GM23248 (cell line): ENCODE measurements at regions not wholly inside any gene's neighbourhood (a gene's known extent, or its start where the extent isn't known, plus 50 kb on each side); places are given as distances from the start of the nearest gene placed in this dataset.

Source experiments
- DNase-seq: peaks from one replicate; pipeline ENCODE4 v3.0.0-alpha.2; 2015
- H2AFZ ChIP-seq: fragments of 200-600 bp; sonication (generic); 2 replicates; pipeline ENCODE4 v1.6.1; 2016; ENCODE audit warnings: antibody characterized with exemption
- H3F3A ChIP-seq: fragments of 200-600 bp; sonication (generic); 2 replicates; pipeline ENCODE4 v1.6.1; 2016; ENCODE audit warnings: mild to moderate bottlenecking, antibody characterized with exemption, mixed run types; ENCODE audit not compliant: insufficient read depth
- H3K27ac ChIP-seq: fragments of 200-600 bp; sonication (generic); 2 replicates; pipeline ENCODE4 v1.5.1; 2016; ENCODE audit warnings: mild to moderate bottlenecking
- H3K27me3 ChIP-seq: fragments of 200-600 bp; sonication (generic); replicated peaks from 2 replicates; pipeline ENCODE4 v1.6.1; 2016; ENCODE audit warnings: mild to moderate bottlenecking; ENCODE audit not compliant: insufficient read depth
- H3K36me3 ChIP-seq: fragments of 200-600 bp; sonication (generic); 2 replicates; pipeline ENCODE4 v1.6.1; 2016; ENCODE audit warnings: low read depth, mild to moderate bottlenecking
- H3K4me1 ChIP-seq: fragments of 200-600 bp; sonication (generic); 2 replicates; pipeline ENCODE4 v1.6.1; 2016; ENCODE audit warnings: mild to moderate bottlenecking; ENCODE audit not compliant: insufficient read depth
- H3K4me2 ChIP-seq: fragments of 200-600 bp; sonication (generic); one replicate; pipeline ENCODE4 v1.6.1; 2016; ENCODE audit warnings: mild to moderate bottlenecking; ENCODE audit not compliant: unreplicated experiment
- H3K4me3 ChIP-seq: fragments of 200-600 bp; sonication (generic); 2 replicates; pipeline ENCODE4 v1.5.1; 2016; ENCODE audit warnings: mild to moderate bottlenecking
- H3K79me2 ChIP-seq: fragments of 200-600 bp; sonication (generic); 2 replicates; pipeline ENCODE4 v1.6.1; 2016; ENCODE audit warnings: mild to moderate bottlenecking; ENCODE audit not compliant: insufficient read depth
- H3K9ac ChIP-seq: fragments of 200-600 bp; sonication (generic); 2 replicates; pipeline ENCODE4 v1.6.1; 2016; ENCODE audit warnings: mild to moderate bottlenecking
- H3K9me2 ChIP-seq: fragments of 200-600 bp; sonication (generic); 2 replicates; pipeline ENCODE4 v1.6.1; 2016; ENCODE audit warnings: mixed run types, mild to moderate bottlenecking, moderate library complexity; ENCODE audit not compliant: insufficient read depth
- H3K9me3 ChIP-seq: fragments of 200-600 bp; sonication (generic); one replicate; pipeline ENCODE4 v1.6.1; 2017; ENCODE audit warnings: low read depth
- H4K20me1 ChIP-seq: fragments of 200-600 bp; sonication (generic); 2 replicates; pipeline ENCODE4 v1.6.0; 2016; ENCODE audit not compliant: insufficient read depth
- EZH2 ChIP-seq: fragments of 200-600 bp; sonication (generic); IDR thresholded peaks from 2 replicates; pipeline ENCODE4 v1.6.1; 2018; ENCODE audit warnings: antibody characterized with exemption, mild to moderate bottlenecking; ENCODE audit not compliant: insufficient read depth, poor library complexity, severe bottlenecking
- EZH2phosphoT487 ChIP-seq: fragments of 200-600 bp; sonication (generic); IDR thresholded peaks from 2 replicates; pipeline ENCODE4 v1.6.1; 2018; ENCODE audit warnings: antibody characterized with exemption, moderate library complexity, mild to moderate bottlenecking, low read depth; ENCODE audit not compliant: insufficient read depth
- WGBS, 2 experiments: methylation state at CpG; one replicate each; pipeline ENCODE4 v1.1.6; 2015 to 2017; ENCODE audit warnings: low lambda C conversion rate in 2 of 2, low coverage in 1 of 2; ENCODE audit errors: missing lambda C conversion rate in 2 of 2; 5-methylcytosine and 5-hydroxymethylcytosine counted together
- in situ Hi-C: fragments of 300-500 bp; cut with MboI; formaldehyde crosslinking; loops from 2 replicates; pipeline ENCODE4 v1.15.0; 2020

DNA sequence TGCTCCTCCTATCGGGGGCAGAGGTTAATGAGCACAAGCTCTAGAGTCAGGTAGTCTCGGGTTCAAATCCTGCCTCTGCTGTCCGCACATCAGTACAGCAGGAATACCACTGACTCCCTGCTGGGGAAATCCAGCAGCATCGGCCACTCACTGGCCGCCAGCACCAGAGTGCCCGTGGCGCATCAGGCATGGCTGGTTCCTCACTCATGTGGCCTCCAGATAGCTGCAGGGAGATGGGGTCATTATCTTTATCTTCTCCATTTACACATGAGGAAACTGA is 137.6 kb upstream of the COL5A1 start:
- H3K27ac ChIP-seq = no peak overlapping the region
- no peaks in the 10 kb centered on the region for H3K36me3 ChIP-seq
- no peaks in the 10 kb centered on the region for H4K20me1 ChIP-seq
- WGBS, 2 experiments = 98 to 99% methylated on average over 7 of the region's 7 CpGs
- no peak overlapping the region for H3K4me2 ChIP-seq
- H2AFZ ChIP-seq = no peak overlapping the region
- no peak overlapping the region for H3K9ac ChIP-seq
- H3K27me3 ChIP-seq = no peaks in the 10 kb centered on the region
- H3K4me3 ChIP-seq = no peak overlapping the region
- no peak for TF ChIP-seq EZH2
- no peak for TF ChIP-seq EZH2phosphoT487
- peaks cover 1% of the 10 kb centered on the region for H3F3A ChIP-seq
- in situ Hi-C loops = no loop called here
- H3K4me1 ChIP-seq = peaks cover 13% of the 10 kb centered on the region
- H3K9me2 ChIP-seq = no peaks in the 10 kb centered on the region
- DNase-seq = no peak
- no peaks in the 10 kb centered on the region for H3K9me3 ChIP-seq
- no peaks in the 10 kb centered on the region for H3K79me2 ChIP-seq

DNA sequence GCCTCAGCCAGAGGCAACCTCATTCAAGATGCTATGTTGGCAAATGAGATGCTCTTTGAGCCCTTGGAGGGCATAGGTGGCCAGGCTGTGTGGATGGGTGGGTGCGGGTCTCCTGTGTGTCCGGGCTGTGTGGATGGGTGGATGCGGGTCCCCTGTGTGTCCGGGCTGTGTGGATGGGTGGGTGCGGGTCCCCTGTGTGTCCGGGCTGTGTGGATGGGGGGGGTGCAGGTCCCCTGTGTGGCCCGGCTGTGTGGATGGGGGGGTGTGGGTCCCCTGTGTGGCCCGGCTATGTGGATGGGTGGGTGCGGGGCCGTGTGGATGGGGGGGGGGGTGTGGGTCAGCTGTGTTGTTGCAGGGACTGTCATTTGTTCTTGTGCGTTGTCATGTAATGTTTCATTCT is 136.6 kb upstream of the COL5A1 start:
- TF ChIP-seq EZH2phosphoT487 (no peak), EZH2 (no peak)
- no peak overlapping the region for H3K27ac ChIP-seq
- no peaks in the 10 kb centered on the region for H4K20me1 ChIP-seq
- DNase-seq = no peak
- H3K4me2 ChIP-seq = no peak overlapping the region
- H3K9ac ChIP-seq = no peak overlapping the region
- no peaks in the 10 kb centered on the region for H3K36me3 ChIP-seq
- H3K4me3 ChIP-seq = no peak overlapping the region
- H3K27me3 ChIP-seq = no peaks in the 10 kb centered on the region
- no peaks in the 10 kb centered on the region; the same call in 1 of the 2 replicates for H3F3A ChIP-seq
- in situ Hi-C loops = no loop called here
- no peak overlapping the region for H2AFZ ChIP-seq
- no peaks in the 10 kb centered on the region for H3K9me3 ChIP-seq
- no peaks in the 10 kb centered on the region for H3K79me2 ChIP-seq
- no peaks in the 10 kb centered on the region for H3K9me2 ChIP-seq
- peaks cover 13% of the 10 kb centered on the region for H3K4me1 ChIP-seq
- 78 to 80% methylated on average over 10 to 11 of the region's 11 CpGs for WGBS, 2 experiments

DNA sequence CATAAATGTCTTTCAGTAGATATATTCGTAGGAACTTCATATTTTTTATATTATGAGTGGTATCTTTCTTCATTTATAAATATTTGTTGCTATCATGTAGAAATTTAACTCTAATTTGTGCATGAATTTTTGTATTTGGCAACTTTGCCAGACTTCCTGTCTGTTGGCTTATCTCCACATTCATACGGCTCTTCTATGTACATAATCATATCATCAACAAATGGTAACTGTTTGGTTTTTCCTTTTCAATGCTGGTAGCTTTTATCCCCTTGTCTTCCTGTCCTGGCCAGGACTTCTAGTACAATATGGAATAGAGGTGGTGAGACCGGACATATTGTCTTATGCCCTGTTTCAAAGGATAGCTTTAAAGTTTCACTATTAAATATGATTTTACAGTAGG is 132.3 kb upstream of the COL5A1 start:
- 89 to 93% methylated on average over 3 of the region's 3 CpGs for WGBS, 2 experiments
- in situ Hi-C loops = no loop called here
- DNase-seq = no peak
- H3K4me2 ChIP-seq = no peak overlapping the region
- no peak overlapping the region for H2AFZ ChIP-seq
- H3K36me3 ChIP-seq = no peaks in the 10 kb centered on the region
- TF ChIP-seq EZH2 = no peak
- TF ChIP-seq EZH2phosphoT487 = no peak
- H3K4me1 ChIP-seq = no peaks in the 10 kb centered on the region
- H3K79me2 ChIP-seq = no peaks in the 10 kb centered on the region
- H3K4me3 ChIP-seq = no peak overlapping the region
- no peaks in the 10 kb centered on the region for H3K9me3 ChIP-seq
- H3F3A ChIP-seq = no peaks in the 10 kb centered on the region; the same call in 1 of the 2 replicates
- no peaks in the 10 kb centered on the region for H4K20me1 ChIP-seq
- no peaks in the 10 kb centered on the region for H3K27me3 ChIP-seq
- no peaks in the 10 kb centered on the region for H3K9me2 ChIP-seq
- H3K27ac ChIP-seq = no peak overlapping the region
- no peak overlapping the region for H3K9ac ChIP-seq

GRCh38 chr9:134509817-134510216 is 131.8 kb upstream of the COL5A1 start:
- Histone ChIP-seq H3K4me3 (no peak overlapping the region), H3K9ac (no peak overlapping the region), H3K79me2 (no peaks in the 10 kb centered on the region), H3K9me2 (no peaks in the 10 kb centered on the region), H3K4me2 (no peak overlapping the region), H4K20me1 (no peaks in the 10 kb centered on the region), H3K27me3 (no peaks in the 10 kb centered on the region), H3K36me3 (no peaks in the 10 kb centered on the region), H3K27ac (no peak overlapping the region), H2AFZ (no peak overlapping the region), H3K4me1 (no peaks in the 10 kb centered on the region), H3F3A (no peaks in the 10 kb centered on the region; the same call in 1 of the 2 replicates), H3K9me3 (no peaks in the 10 kb centered on the region)
- no peak for DNase-seq
- in situ Hi-C loops = no loop called here
- no peak for TF ChIP-seq EZH2
- TF ChIP-seq EZH2phosphoT487 = no peak
- WGBS, 2 experiments = 91 to 92% methylated on average over 2 of the region's 2 CpGs

DNA sequence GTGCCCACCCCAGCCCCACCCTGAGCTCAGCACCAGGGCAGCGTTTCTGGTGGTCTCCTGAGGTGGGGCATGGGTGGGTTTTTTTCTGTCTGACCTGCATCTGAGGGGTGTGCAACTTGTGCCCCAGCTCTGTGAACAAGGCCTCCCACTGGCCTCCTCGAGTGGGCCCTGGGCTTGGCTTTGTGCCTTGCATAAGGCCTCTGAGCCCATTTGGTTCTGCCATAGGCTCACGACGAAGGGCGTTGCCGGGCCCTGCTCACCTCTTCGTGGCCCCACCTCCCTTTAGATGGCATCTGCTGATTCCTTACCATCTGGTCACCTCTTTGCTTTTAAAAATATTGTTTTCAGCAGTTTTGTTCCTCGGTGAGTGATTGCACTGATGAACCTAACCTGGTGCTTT is 127.1 kb upstream of the COL5A1 start:
- H4K20me1 ChIP-seq = no peaks in the 10 kb centered on the region
- H3K4me3 ChIP-seq = no peak overlapping the region
- no peak overlapping the region for H3K4me2 ChIP-seq
- no peak overlapping the region for H3K9ac ChIP-seq
- no peaks in the 10 kb centered on the region for H3K9me2 ChIP-seq
- no peaks in the 10 kb centered on the region for H3K27me3 ChIP-seq
- no peak for DNase-seq
- H2AFZ ChIP-seq = no peak overlapping the region
- H3K4me1 ChIP-seq = peaks cover 8% of the 10 kb centered on the region; the same call in 1 of the 2 replicates
- WGBS, 2 experiments = 83% methylated on average over 8 of the region's 8 CpGs
- TF ChIP-seq EZH2phosphoT487 = no peak
- in situ Hi-C loops = no loop called here
- no peaks in the 10 kb centered on the region for H3K79me2 ChIP-seq
- no peak overlapping the region for H3K27ac ChIP-seq
- no peaks in the 10 kb centered on the region for H3K36me3 ChIP-seq
- H3F3A ChIP-seq = no peaks in the 10 kb centered on the region
- no peaks in the 10 kb centered on the region for H3K9me3 ChIP-seq
